AG04450 (cell line): ENCODE measurements at regions not wholly inside any gene's neighbourhood (a gene's known extent, or its start where the extent isn't known, plus 50 kb on each side); places are given as distances from the start of the nearest gene placed in this dataset.

ENCODE experiments used
- CTCF ChIA-PET: fragments of 300-600, 350-600 bp; formaldehyde crosslinking; extraction: SDS; loops from one replicate; lab custom pipeline; 2022; ENCODE audit warnings: antibody characterized with exemption, inconsistent platforms; lab: Charles Lee
- POLR2A ChIA-PET: fragments of 350-600 bp; formaldehyde crosslinking; extraction: SDS; loops from one replicate; lab custom pipeline; 2021; ENCODE audit warnings: antibody characterized with exemption, inconsistent platforms; lab: Yijun Ruan, JAX
- DNase-seq: peaks from one replicate; pipeline ENCODE4 v3.0.0-alpha.2; 2011; ENCODE audit warnings: low read depth, low spot score
- H3K27ac ChIP-seq: one replicate; pipeline ENCODE4 v1.5.1; 2012; ENCODE audit warnings: low read depth, low read length, control low read depth
- H3K27me3 ChIP-seq: one replicate; pipeline ENCODE4 v1.6.0; 2012; ENCODE audit warnings: low read length; ENCODE audit not compliant: control insufficient read depth, insufficient read depth
- H3K4me3 ChIP-seq: 2 replicates; pipeline ENCODE4 v1.5.1; 2011; ENCODE audit warnings: mild to moderate bottlenecking, low read depth, low read length, control low read depth
- H3K9me3 ChIP-seq: 2 replicates; pipeline ENCODE4 v1.5.1; 2012; ENCODE audit warnings: low read length; ENCODE audit not compliant: control insufficient read depth, insufficient read depth
- CTCF ChIP-seq: IDR thresholded peaks from 2 replicates; pipeline ENCODE4 v1.5.1; 2011; ENCODE audit warnings: low read depth, low read length, control low read depth, inconsistent platforms

- H3K4me3 ChIP-seq, result no peak overlapping the region
- H3K9me3 ChIP-seq, result no peaks in the 10 kb centered on the region
- no peak overlapping the region for H3K27ac ChIP-seq
- DNase-seq, result no peak
- CTCF ChIA-PET, result no interaction called here
- H3K27me3 ChIP-seq, result no peaks in the 10 kb centered on the region
- POLR2A ChIA-PET, result no interaction called here
- TF ChIP-seq CTCF, result no peak
Observed at GRCh38 chr1:83531521-83532309, 467.2 kb downstream of the TTLL7 start.

GRCh38 chr1:83530506-83530905, 468.4 kb downstream of the TTLL7 start:
- ChIA-PET POLR2A (no interaction called here), CTCF (no interaction called here)
- no peak for DNase-seq
- no peak overlapping the region for H3K4me3 ChIP-seq
- TF ChIP-seq CTCF, result no peak
- H3K27ac ChIP-seq, result no peak overlapping the region
- no peaks in the 10 kb centered on the region for H3K9me3 ChIP-seq
- no peaks in the 10 kb centered on the region for H3K27me3 ChIP-seq

- H3K27ac ChIP-seq, result no peak overlapping the region
- CTCF ChIA-PET, result no interaction called here
Observed at GRCh38 chr1:83527987-83528386, 470.9 kb downstream of the TTLL7 start.

GRCh38 chr1:83520797-83521196, 478.1 kb downstream of the TTLL7 start:
- H3K27ac ChIP-seq, result no peak overlapping the region
- ChIA-PET POLR2A (no interaction called here), CTCF (no interaction called here)
- TF ChIP-seq CTCF, result no peak
- H3K4me3 ChIP-seq, result no peak overlapping the region
- H3K27me3 ChIP-seq, result no peaks in the 10 kb centered on the region
- H3K9me3 ChIP-seq, result no peaks in the 10 kb centered on the region
- no peak for DNase-seq

More at GRCh38 chr1:83527987-83528386, 470.9 kb downstream of the TTLL7 start:
- POLR2A ChIA-PET, result no interaction called here
- Histone ChIP-seq H3K27me3 (no peaks in the 10 kb centered on the region), H3K4me3 (no peak overlapping the region), H3K9me3 (no peaks in the 10 kb centered on the region)
- TF ChIP-seq CTCF, result no peak
- no peak for DNase-seq

- TF ChIP-seq CTCF, result no peak
- DNase-seq, result no peak
- no peaks in the 10 kb centered on the region for H3K9me3 ChIP-seq
- ChIA-PET CTCF (no interaction called here), POLR2A (no interaction called here)
- no peaks in the 10 kb centered on the region for H3K27me3 ChIP-seq
- no peak overlapping the region for H3K4me3 ChIP-seq
- no peak overlapping the region for H3K27ac ChIP-seq
Observed at GRCh38 chr1:83516369-83516768, 482.6 kb downstream of the TTLL7 start.
